Keratinocyte (primary cell): ENCODE measurements at regions not wholly inside any gene's neighbourhood (a gene's known extent, or its start where the extent isn't known, plus 50 kb on each side); places are given as distances from the start of the nearest gene placed in this dataset.

Experiments used
- DNase-seq: peaks from one replicate; pipeline ENCODE4 v3.0.0-alpha.2; 2011; ENCODE audit warnings: low read depth, missing footprints, low spot score
- FAIRE-seq: peaks from 2 replicates; lab custom pipeline; 2011; peaks lifted over from hg19 to GRCh38; lab: Jason Lieb, UNC
- H2AFZ ChIP-seq: 2 replicates; pipeline ENCODE4 v1.6.0; 2012; ENCODE audit warnings: low read length, control low read depth, inconsistent platforms; ENCODE audit not compliant: control insufficient read depth
- H3K27ac ChIP-seq: 2 replicates; pipeline ENCODE4 v1.5.1; 2011; ENCODE audit warnings: low read length; ENCODE audit not compliant: control insufficient read depth, insufficient read depth
- H3K27me3 ChIP-seq: 3 replicates; pipeline ENCODE4 v1.6.0; 2011; ENCODE audit warnings: low read length; ENCODE audit not compliant: control insufficient read depth, insufficient read depth; ENCODE audit errors: extremely low read depth
- H3K36me3 ChIP-seq, 2 experiments: 2 replicates in 1 of 2; 3 replicates in 1 of 2; pipeline ENCODE4 v1.5.1; 2011; ENCODE audit warnings: low read length in 2 of 2, mild to moderate bottlenecking in 1 of 2; ENCODE audit not compliant: control insufficient read depth in 2 of 2, insufficient read depth in 2 of 2; ENCODE audit errors: extremely low read depth in 1 of 2
- H3K4me1 ChIP-seq: 3 replicates; pipeline ENCODE4 v1.5.1; 2011; ENCODE audit warnings: low read length; ENCODE audit not compliant: control insufficient read depth, insufficient read depth; ENCODE audit errors: extremely low read depth
- H3K4me2 ChIP-seq: 3 replicates; pipeline ENCODE4 v1.6.0; 2011; ENCODE audit warnings: low read depth, low read length; ENCODE audit not compliant: control insufficient read depth, insufficient read depth; ENCODE audit errors: extremely low read depth
- H3K4me3 ChIP-seq, 3 experiments: fragments of 200-600 bp in 1 of 3; sonication (generic) in 1 of 3; 2 replicates in 2 of 3; 3 replicates in 1 of 3; pipeline ENCODE4 v1.5.1; 2011 to 2016; ENCODE audit warnings: low read length in 3 of 3, mild to moderate bottlenecking in 3 of 3, control low read depth in 2 of 3, inconsistent platforms in 1 of 3, low read depth in 1 of 3, mixed read lengths in 1 of 3, mixed run types in 1 of 3, moderate library complexity in 1 of 3; ENCODE audit not compliant: control insufficient read depth in 2 of 3, insufficient read depth in 2 of 3; ENCODE audit errors: extremely low read depth in 1 of 3
- H3K79me2 ChIP-seq: 2 replicates; pipeline ENCODE4 v1.6.0; 2012; ENCODE audit warnings: low read length; ENCODE audit not compliant: control insufficient read depth, insufficient read depth
- H3K9ac ChIP-seq: 3 replicates; pipeline ENCODE4 v1.6.0; 2011; ENCODE audit warnings: low read length; ENCODE audit not compliant: control insufficient read depth, insufficient read depth; ENCODE audit errors: extremely low read depth
- H3K9me1 ChIP-seq: 3 replicates; pipeline ENCODE4 v1.6.0; 2011; ENCODE audit warnings: low read length; ENCODE audit not compliant: control insufficient read depth, insufficient read depth; ENCODE audit errors: extremely low read depth
- H3K9me3 ChIP-seq: 2 replicates; pipeline ENCODE4 v1.5.1; 2012; ENCODE audit warnings: low read depth, low read length; ENCODE audit not compliant: control insufficient read depth
- H4K20me1 ChIP-seq: 3 replicates; pipeline ENCODE4 v1.6.0; 2011; ENCODE audit warnings: low read length; ENCODE audit not compliant: control insufficient read depth, insufficient read depth; ENCODE audit errors: extremely low read depth
- CTCF ChIP-seq, 3 experiments: IDR thresholded peaks in 1 of 3; conservative IDR thresholded peaks in 1 of 3; optimal IDR thresholded peaks in 1 of 3; 2 replicates in 2 of 3; 3 replicates in 1 of 3; pipeline versions ENCODE3 to v1.5.1; 2011; ENCODE audit warnings: low read length in 3 of 3, mild to moderate bottlenecking in 3 of 3, moderate library complexity in 2 of 3, control low read depth in 1 of 3, inconsistent platforms in 1 of 3; ENCODE audit not compliant: insufficient read depth in 2 of 3; ENCODE audit errors: extremely low read depth in 1 of 3
- EZH2 ChIP-seq: IDR thresholded peaks from one replicate; pipeline ENCODE4 v1.6.1; 2012; ENCODE audit warnings: inconsistent platforms, mild to moderate bottlenecking, low read length, moderate library complexity
- dilution Hi-C: fragments of 300-500 bp; cut with MboI; formaldehyde crosslinking; loops from one replicate; pipeline ENCODE4 v1.7.0; 2020; ENCODE audit warnings: low sequenced_read_pairs; ENCODE audit not compliant: extremely low pct_ligation_motif_present

- Histone ChIP-seq H3K9ac (no peak overlapping the region), H2AFZ (no peak overlapping the region), H3K9me3 (no peaks in the 10 kb centered on the region), H3K36me3 (no peaks in the 10 kb centered on the region), H4K20me1 (no peaks in the 10 kb centered on the region), H3K4me1 (peaks cover 22% of the 10 kb centered on the region), H3K4me3 (no peak overlapping the region), H3K4me2 (no peak overlapping the region), H3K27me3 (no peaks in the 10 kb centered on the region), H3K79me2 (no peaks in the 10 kb centered on the region), H3K9me1 (no peaks in the 10 kb centered on the region), H3K27ac (no peak overlapping the region)
- DNase-seq, result no peak
- no peak for FAIRE-seq
- TF ChIP-seq CTCF (optimal IDR thresholded peaks at IDR 0.05 in 1 of 3, IDR thresholded peaks at IDR 0.05 in 1 of 3, conservative IDR thresholded peaks at IDR 0.05 in 1 of 3; ENCODE audit: extremely low read depth in 1 of 3, insufficient read depth in 2 of 3, low read length in 3 of 3) (no peak), EZH2 (no peak)
- dilution Hi-C loops, result no loop called here
Observed at GRCh38 chr6:56381801-56382251, 134.4 kb upstream of the COL21A1 start.

GRCh38 chr6:56380476-56380875 is 133.1 kb upstream of the COL21A1 start:
- no peak for FAIRE-seq
- Histone ChIP-seq H3K9ac (no peak overlapping the region), H3K4me2 (no peak overlapping the region), H3K27me3 (no peaks in the 10 kb centered on the region), H3K79me2 (no peaks in the 10 kb centered on the region), H3K36me3 (no peaks in the 10 kb centered on the region), H3K27ac (no peak overlapping the region), H3K9me3 (no peaks in the 10 kb centered on the region), H4K20me1 (no peaks in the 10 kb centered on the region), H3K4me1 (peaks cover 25% of the 10 kb centered on the region), H3K9me1 (no peaks in the 10 kb centered on the region), H3K4me3 (no peak overlapping the region), H2AFZ (no peak overlapping the region)
- DNase-seq, result no peak
- TF ChIP-seq EZH2 (no peak), CTCF (optimal IDR thresholded peaks at IDR 0.05 in 1 of 3, IDR thresholded peaks at IDR 0.05 in 1 of 3, conservative IDR thresholded peaks at IDR 0.05 in 1 of 3; ENCODE audit: extremely low read depth in 1 of 3, insufficient read depth in 2 of 3, low read length in 3 of 3) (no peak)
- dilution Hi-C loops, result no loop called here
